ENCODE measurements at regions not wholly inside any gene's neighbourhood (a gene's known extent, or its start where the extent isn't known, plus 50 kb on each side); places are given as distances from the start of the nearest gene placed in this dataset.

DNA sequence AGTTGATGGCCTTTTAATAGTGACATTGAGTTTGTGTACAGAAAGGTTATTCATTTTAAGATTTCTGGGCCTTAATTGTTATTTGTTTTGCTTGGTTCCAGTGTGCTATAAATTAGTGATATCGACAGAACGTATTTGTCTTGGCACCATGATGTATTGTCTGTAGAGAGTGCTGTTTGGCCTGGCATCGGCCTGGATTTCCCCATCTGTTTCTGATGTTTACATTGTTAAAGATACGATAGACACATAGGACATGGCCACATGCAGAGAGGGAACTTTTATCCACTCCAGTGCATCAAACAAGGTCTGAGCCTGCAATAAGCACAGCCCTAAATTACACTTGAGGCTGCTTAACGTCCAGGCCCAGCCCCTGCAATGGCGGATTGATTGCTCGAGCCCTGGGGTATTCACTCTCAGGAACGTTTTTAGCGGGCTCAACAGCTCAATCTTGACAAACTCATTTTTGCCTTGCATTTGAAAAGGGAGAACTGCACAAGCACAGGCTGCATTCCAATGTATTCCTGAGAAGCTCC, 144.7 kb downstream of the SLC4A3 start:
- DNase-seq, result no peak

DNA sequence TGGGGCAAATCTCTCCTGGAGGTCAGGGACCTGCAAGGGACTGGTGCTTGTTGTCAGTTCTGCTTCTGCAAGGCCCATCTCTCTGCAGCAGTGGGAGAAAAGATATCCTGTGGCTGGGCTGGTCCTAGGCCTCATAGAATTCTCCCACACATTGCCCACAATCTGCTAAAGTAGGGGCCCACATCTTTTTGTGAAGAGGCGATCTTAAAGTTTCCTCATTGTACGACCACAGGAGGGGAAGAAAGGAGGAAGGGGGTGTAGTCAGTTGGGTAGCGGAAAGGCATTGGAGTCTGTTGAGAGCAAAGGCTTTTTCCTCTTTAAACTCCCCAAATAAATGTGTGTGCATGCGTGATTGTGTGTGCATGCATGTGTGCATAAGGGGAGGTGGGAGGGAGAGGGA, 145.3 kb downstream of the SLC4A3 start:
- DNase-seq, result no peak

DNA sequence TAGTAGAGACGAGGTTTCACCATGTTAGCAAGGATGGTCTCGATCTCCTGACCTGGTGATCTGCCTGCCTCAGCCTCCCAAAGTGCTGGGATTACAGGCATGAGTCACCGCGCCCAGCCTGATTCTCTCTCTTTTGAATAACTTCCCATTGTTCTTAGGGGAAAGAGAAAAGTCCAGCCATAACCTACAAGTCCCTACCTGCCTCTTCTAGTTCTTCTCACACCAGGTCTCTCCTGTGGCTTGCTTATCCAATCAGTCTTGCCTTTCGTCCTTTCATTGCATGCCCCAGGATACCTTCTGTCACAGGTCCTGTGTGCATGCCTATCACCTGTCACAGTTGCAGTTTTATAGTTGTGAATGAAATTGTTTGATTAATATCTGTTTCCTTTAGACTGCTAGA, 148.1 kb downstream of the SLC4A3 start:
- DNase-seq, result no peak

DNA sequence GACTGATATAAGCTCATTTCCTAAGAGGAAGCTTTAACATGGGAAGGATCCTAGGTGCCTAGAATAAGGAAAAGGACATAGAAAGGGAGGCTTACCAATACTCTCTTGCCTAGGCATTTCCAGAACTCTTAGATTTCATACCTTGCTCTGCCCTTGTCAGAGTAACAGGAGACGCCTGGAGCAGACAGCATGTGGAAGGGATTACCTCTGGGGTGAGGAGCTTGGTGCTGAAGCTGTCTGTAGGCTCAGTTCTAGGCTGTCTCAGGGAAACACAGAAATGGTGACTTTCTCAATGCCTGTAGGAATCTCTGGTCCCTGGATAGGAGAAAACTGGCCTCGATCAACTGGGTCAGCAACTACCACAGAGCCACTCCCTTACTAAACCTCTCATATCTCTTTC, 150.0 kb downstream of the SLC4A3 start:
- DNase-seq, result no peak

DNA sequence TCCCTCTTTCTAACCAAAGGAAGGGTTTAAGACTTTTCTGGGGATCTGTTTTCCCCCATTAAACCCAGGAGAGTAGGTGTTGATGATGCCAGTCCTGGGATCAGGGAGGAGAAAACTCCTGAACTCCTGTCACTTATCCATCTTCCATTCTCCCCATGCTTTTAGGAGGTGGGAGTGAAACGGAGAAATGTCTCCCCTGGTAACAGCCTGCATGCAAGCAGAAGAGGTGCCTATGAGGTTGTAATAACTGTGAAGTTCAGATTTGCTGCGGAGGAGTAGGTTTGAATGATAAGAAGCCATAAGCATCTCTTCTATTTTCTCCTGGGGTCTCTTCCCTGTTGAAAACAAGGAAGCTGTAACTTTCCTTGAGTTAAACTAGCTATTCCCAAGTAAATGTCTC, 150.8 kb downstream of the SLC4A3 start:
- no peak for DNase-seq

DNA sequence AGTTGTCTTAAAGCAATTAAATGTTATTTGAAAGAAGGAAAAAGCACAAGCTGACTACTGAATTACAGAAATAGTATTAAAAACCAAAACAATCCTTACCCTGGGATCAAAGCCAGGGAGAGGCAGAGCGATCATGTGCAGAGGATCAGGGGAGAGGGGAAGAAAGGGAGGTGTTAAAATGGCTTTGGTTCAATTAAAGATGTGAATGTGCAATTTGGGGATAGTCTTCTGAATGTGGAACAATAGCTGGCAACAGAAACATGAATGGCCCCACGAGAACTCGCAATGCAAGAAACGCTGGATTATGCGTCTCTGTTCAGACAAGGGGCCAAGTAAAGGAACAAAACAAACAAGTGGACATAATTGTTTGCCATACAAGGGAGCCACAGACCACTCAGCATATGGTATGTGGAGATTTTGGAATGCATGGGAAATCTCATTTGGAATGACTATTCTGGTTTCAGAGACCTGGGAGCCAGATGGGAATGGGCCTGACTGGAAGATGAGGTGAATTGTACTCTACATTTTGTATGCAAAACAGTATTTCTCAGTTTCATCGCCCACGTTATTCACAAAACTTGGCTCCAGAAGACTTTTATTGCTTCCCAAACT, 155.4 kb downstream of the SLC4A3 start:
- DNase-seq, result no peak

DNA sequence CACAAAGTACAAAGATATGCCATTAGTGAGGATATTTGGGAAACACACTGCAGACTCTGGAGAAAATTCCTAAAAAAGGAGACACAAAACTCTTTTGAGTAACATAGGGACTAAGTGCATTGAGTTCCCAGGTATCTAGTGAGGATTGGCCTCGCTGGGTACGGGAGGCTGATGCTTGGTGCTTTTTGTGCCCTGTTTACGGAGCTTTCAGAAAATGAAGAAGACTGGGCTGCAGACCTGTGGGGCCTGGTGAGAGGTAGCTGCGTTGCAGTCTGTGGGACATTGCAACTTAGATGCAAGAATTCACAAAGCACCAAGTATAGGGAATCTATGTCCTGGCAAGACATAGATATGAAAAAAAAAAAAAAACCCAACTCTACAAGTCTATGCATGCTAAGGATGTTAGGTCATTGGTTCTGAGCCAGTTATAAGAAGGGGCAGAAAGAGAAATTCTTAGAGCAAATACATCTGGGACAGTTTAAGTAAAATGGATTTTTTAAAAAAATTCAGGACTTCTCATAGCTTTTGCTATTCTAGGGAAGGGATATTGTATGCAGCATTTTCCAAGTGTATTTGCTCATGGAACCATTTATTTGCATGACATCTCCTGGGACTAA, 156.0 kb downstream of the SLC4A3 start:
- no peak for DNase-seq

DNA sequence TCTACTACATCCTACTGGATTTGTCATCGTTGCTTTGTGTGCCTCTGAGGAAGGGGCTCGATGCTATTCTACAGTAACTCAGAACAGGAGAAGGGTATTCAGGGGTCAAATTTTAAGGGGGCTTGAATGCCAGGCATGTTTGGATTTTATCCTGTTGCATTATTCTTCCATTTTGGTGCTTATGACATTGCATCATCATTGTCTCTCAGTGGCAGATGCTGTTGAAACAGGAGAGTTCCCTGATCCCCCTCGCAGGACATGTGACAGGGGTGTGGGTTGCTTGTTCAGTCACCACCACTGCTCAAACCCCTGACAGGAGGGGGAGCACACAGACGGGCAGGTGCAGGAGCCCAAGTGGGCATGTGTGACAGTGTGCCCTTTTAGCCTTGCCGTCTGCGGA, 156.7 kb downstream of the SLC4A3 start:
- no peak for DNase-seq

DNA sequence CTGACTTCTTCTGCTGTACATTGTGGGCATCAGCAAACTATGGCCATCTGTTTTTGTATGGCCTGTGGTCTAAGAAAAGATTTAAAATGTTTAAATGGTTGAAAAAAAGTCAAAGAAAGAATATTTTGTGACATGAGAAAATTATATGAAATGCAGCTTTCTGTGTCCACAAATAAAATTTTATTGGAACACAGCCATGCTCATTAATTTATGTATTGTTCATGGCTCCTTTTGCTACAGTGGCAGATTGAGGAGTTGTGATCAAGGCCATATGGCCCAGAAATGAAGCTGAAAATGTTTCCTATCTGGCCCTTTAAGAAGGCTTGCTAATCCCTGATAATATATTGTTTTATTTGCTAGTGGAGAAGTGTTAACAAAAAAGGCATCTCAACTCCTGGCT, 162.0 kb downstream of the SLC4A3 start:
- no peak for DNase-seq

DNA sequence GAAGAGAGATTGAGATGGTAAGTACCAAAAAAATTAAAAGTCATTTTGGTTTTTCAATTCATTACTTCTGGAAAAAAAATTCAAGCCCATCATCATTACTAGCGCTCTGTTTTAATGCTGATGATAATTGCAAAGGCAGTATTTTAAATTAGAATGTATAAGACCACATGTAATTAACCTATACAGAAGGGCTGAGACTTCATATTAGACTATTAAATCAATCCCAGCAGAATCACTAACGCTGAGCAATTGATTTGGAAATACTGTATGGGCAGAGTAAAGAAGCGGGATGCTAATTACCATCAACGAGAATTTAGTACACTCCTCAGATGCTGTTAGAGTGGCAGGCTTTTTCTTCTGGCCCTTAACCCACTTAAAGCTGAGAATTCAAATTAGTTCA, 165.0 kb downstream of the SLC4A3 start:
- no peak for DNase-seq

DNA sequence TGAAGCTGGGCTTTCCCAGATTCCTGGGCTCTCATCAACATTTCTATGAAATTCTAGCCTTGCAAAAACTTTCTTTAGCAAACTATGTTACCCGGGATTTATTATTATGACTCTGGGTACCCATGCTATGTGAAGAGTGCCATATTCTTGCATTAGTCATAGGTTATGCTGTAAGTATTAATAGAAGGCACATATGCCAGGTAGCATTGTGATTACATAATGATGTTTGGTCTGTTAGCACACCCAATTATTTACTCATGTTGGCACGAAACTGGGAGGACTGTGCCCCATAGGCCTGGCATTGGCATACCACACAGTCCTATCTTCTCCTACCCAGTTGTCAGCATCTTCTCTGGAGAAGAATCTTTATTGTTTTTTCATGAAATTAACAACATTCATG, 171.0 kb downstream of the SLC4A3 start:
- DNase-seq, result no peak

DNA sequence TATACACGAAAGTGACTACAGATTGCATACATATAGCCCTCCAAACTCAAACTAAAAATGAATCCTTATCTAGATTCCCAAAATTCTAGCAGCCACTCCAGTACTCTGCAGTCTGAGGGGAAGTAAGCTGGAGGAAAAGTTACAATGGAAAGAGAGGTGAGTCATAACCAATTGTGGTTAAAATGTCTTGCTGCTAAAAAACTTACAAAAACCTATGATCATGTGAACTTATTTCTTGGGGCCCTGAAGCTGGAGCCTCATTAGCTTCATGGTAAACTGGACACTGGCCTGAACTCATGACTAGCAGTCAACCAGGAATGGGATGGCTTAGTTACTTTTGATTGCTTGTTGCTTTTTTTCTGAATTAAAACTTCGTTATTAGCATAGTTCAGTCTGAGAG, 175.9 kb downstream of the SLC4A3 start:
- DNase-seq, result no peak

DNA sequence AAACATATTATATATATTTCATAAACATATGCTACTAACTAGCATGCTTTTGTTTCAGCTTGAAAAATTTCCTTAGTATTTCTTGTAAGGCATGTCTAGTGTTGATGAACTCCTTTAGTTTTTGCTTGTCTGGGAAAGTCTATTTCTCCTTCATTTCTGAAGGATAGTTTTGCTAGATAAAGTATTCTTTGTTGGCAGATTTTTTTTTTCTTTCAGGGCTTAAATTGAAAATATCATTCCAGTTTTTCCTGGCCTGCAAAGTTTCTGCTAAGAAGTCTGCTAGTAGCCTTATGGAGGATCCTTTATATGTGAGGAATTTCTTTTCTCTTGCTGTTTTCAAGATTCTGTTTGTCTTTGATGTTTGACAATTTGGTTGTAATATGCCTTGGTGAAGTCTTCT, 183.5 kb downstream of the SLC4A3 start:
- DNase-seq, result no peak

DNA sequence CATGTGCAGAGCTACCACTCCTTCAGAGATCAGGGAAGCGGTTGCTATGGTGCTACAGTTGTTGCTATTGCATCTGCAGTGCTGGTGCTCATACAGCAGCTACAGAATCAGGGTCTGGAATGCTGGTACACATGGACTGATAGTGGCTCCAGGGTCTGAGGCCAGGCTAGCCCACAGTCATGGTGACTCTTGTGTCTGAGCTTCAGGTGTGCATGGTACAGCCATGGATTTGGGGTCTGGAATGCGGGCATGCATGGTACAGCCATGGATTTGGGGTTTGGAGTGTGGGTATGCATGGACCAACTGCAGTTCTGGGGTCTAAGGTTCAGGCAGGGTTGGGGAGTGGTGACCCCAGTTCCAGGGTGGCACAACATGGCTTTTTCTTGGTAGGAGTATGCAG, 185.2 kb downstream of the SLC4A3 start:
- no peak for DNase-seq

DNA sequence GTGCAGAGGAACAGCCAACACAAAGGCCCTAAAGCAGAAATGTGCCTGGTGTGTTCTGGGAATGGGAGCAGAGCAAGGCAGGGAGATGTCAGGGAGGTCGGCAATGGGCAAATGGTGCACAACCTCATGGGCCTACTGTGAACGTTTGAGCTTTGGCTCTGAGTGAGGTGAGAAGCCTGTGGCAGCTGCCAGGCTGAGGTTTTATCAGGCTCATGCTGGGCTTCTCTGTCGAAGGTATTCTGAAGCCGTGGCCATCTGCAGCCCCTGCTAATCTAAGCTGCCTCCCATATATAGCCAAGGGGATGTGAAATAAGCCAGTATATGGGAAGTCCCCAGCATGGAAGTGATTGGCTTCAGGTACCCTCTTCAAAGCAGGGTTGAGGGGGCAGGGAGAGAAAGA, 193.3 kb downstream of the SLC4A3 start:
- DNase-seq, result no peak

DNA sequence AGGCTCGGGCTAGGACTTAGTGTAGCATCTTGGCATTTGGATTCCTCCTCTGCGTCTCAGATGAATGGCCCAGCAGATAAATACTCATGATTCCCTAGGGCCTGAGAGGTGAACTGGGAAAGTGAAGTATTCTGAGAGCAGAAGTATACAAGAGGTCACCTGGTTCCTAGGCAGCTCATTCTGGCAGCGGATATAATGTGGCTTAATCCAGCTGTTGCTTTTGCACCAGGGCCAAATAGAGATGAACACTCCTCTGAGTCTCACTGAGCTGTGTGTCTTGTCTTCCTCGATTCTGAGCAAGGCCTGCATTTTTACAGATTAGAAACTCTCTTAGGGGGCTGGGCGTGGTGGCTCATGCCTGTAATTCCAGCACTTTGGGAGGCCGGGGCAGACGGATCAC, 196.1 kb downstream of the SLC4A3 start:
- DNase-seq, result no peak

DNA sequence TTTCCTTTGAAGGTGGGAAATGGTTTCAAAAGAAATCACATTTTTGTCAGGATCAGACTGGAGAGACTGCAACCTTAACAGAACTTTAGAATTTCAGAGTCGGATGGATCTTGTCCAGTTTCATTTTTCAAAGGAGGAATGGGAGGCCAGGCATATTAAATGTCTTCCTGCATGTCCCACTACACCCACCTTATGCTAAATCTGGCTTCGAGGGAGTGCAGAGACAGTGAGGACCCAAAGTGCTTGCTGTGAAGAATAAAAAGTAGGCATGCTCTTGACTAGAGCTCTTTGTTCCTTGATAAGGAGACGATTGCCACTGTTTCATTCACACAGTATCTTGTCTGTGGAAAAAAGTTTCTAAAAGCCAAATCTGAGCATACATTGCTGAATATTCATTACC, 197.6 kb downstream of the SLC4A3 start:
- DNase-seq, result no peak

DNA sequence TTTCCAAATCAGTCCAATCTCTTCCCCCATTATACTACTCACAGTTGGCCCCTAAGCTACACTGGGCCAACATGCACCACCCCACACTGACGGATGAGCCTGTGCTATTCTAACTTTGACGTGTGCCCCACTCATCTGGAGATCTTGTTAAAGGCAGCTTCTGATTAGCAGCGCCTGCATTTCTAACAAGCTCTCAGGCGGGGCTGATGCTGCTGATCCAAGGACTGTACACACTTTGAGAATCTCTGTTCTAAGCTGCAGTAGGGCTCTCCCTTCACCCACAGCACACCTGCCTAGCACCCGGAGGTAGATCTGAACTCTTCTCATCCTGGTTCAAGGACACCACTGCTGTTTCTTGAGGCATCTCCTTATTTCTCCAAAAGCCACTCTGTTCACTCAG, 200.7 kb downstream of the SLC4A3 start:
- DNase-seq, result no peak

DNA sequence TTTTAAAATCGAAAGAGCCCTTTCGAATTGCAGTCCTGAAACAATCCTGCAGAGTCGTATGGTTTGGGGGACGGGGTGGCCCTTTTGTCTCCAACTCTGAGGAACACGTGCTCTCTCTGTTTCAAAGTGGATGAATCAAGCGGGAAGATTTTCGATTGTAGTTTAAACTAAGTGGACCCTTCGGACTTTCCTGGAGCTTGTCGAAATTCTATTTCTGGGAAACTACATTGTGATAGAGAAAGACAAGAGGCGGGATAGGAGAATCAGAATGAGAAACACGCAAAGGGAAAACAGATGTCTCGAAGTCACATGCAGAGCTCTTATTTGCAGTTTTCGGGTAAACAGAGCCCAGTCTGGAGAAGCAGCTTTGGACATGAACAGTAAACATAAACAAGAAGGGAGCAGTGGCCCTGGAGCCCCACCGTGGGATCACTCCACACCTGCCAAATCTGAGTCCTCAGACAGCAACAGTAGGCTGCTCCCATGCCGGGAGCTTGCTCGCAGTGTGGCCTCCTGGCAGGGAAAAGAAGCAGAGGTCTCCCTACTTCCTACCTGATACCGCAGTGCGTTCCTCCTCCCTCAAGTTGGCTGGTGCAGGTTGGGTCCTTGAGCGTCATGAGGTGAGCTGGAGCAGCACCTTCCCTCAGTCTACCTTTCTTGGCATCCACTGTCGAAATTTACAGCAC, 202.4 kb downstream of the SLC4A3 start:
- DNase-seq, result no peak

DNA sequence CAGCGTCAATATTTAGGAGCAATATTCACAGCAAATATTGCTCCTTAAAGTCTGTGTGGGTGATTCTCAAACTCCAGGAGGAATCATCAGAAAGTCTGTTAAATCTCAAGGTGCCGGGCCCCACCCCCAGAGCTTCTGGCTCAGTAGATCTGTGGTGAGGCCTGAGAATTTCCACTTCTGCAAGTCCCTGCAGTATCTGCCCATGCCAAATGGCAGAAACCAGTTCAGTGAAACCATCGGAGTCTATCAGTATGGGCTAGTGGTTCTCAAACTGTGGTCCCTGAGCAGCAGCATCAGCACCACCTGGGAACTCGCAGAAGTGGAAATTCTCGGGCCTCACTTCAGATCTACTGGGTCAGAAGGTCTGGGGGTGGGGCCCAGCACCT, 202.9 kb downstream of the SLC4A3 start:
- no peak for DNase-seq

DNA sequence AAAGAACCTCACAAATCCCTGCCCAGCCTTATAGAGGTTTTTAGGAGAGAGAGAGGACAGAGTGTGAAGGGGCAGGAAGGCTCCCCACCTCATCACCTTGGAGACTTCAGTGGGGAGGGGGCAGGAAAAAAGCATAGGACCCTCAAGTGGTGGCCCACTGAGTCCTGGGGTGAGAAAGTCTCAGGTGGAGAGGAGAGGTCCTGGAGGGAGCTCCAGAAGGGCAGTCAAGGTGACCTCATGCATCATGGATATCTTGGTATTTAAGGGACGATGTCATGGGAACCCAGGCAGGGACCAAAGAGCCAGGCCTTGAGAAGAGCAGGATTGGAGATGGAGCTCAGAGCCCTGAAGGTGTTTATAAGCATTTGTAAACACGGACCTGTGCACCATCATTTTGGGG, 204.5 kb downstream of the SLC4A3 start:
- no peak for DNase-seq

DNA sequence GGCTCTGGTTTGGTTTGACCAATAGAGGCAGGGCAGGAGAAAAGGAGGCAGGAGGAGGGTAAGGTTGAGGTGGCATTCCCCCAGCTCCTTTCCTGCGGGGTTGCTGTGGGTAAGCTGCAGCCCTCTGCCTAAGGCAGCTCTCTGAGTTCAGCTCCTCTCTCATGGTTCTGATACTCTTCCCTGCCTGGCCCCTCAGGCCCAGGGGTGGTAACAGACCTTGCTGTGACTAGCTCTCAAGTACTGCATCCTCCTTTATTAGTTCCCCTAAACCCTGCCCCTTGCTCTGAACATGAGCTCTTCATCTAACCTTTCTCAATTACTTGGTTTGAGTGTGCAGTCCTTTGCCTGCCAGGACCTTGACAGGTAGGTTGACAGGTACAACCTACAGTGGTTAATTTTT, 205.5 kb downstream of the SLC4A3 start:
- DNase-seq, result no peak

DNA sequence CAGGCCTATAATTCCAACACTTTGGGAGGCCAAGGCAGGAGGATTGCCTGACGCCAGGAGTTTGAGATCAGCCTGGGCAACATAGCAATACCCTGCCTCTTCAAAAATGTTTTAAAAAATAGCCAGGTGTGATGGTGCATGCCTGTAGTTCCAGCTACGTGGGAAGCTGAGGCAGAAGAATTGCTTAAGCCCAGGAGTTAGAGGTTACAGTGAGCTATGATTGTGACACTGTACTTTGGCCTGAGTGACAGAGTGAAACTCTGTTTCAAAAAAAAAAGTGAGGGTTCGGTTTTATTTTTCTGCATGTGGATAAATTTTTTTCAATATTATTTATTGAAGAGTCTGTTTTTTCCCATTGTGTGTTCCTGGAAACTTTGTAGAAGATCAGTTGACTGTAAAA, 208.1 kb downstream of the SLC4A3 start:
- no peak for DNase-seq

DNA sequence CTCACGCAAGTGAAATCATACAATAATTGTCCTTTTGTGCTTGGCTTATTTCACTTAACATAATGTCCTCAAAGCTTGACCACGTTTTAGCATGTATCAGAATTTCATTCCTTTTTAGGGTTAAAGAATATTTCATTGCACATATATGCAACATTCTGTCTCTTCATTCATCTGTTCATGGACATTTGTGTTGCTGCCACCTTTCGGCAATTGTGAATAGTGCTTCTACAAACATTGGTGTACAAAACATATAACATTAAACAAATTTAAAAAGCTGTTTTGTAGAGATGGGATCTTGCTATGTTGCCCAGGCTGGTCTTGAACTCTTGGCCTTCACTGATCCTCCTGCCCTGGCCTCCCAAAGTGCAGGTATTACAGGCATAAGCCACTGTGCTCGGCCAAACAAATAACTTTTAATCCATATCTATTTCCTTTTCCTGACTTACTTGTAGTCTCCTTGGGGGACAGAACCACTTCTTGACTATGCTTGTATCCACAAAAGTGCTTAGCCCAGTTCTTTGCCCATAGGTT, 209.3 kb downstream of the SLC4A3 start:
- DNase-seq, result no peak

All from activated CD4-positive, alpha-beta T cell treated with anti-CD3 and anti-CD28 coated beads for 1 hour (primary cell).